Fibroblast of lung (primary cell): ENCODE measurements at regions not wholly inside any gene's neighbourhood (a gene's known extent, or its start where the extent isn't known, plus 50 kb on each side); places are given as distances from the start of the nearest gene placed in this dataset.

ENCODE experiments used
- EZH2 ChIP-seq: IDR thresholded peaks from 2 replicates; pipeline ENCODE4 v1.5.1; 2012; ENCODE audit warnings: low read length, control low read depth, mild to moderate bottlenecking; ENCODE audit errors: missing control alignments
- TF ChIP-seq, protein P1 (sequence below), 2 donors: IDR thresholded peaks in 1 of 2; conservative IDR thresholded peaks in 1 of 2; 1 replicate in 1 of 2; 2 replicates in 1 of 2; pipeline ENCODE4 v1.5.1; 2011 to 2012; ENCODE audit warnings: low read length in 2 of 2, control low read depth in 1 of 2, inconsistent platforms in 1 of 2, low read depth in 1 of 2, mild to moderate bottlenecking in 1 of 2

DNA sequence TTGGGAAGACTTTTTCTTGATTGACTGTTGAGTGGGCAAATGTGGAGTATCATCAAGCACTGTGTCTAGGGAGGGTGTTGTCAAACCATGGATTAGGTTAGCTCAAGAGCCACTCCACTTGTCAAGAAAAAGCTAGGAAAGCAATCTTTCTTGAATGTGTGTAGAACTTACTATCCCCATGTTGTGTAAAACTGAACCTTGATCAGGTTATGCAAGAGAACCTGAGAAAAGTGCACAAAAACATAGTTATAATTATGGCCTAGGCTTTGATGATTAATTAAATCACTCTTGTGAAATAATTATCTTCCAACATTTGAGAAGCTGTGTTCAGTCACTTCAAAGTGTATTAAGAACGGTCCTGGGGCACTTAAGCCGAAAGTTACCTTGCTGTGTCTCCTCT lies 238.2 kb upstream of the OBI1 start:
- TF ChIP-seq, protein P1, sequence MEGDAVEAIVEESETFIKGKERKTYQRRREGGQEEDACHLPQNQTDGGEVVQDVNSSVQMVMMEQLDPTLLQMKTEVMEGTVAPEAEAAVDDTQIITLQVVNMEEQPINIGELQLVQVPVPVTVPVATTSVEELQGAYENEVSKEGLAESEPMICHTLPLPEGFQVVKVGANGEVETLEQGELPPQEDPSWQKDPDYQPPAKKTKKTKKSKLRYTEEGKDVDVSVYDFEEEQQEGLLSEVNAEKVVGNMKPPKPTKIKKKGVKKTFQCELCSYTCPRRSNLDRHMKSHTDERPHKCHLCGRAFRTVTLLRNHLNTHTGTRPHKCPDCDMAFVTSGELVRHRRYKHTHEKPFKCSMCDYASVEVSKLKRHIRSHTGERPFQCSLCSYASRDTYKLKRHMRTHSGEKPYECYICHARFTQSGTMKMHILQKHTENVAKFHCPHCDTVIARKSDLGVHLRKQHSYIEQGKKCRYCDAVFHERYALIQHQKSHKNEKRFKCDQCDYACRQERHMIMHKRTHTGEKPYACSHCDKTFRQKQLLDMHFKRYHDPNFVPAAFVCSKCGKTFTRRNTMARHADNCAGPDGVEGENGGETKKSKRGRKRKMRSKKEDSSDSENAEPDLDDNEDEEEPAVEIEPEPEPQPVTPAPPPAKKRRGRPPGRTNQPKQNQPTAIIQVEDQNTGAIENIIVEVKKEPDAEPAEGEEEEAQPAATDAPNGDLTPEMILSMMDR (conservative IDR thresholded peaks at IDR 0.05 in 1 of 2, IDR thresholded peaks at IDR 0.05 in 1 of 2; ENCODE audit: low read depth in 1 of 2, low read length in 2 of 2), result no peak
- TF ChIP-seq EZH2, result no peak
